H7 (cell line): ENCODE measurements at regions not wholly inside any gene's neighbourhood (a gene's known extent, or its start where the extent isn't known, plus 50 kb on each side); places are given as distances from the start of the nearest gene placed in this dataset.
"Not testable (repeated sequence)": the region's sequence is repeated elsewhere in the genome, so short reads cannot be mapped to it uniquely, and the experiment has no call there.

Experiments
- DNase-seq: peaks from one replicate; pipeline ENCODE4 v3.0.0; 2012
- H3K27me3 ChIP-seq: 2 replicates; pipeline ENCODE4 v1.6.0; 2011; ENCODE audit warnings: mild to moderate bottlenecking, low read length; ENCODE audit not compliant: control insufficient read depth, insufficient read depth
- H3K36me3 ChIP-seq: replicated peaks from 2 replicates; pipeline ENCODE4 v1.5.1; 2011; ENCODE audit warnings: low read length; ENCODE audit not compliant: control insufficient read depth, insufficient read depth
- H3K4me3 ChIP-seq: 2 replicates; pipeline ENCODE4 v1.5.1; 2011; ENCODE audit warnings: low read depth, mild to moderate bottlenecking, control low read depth, low read length, moderate library complexity; ENCODE audit not compliant: insufficient read depth

- H3K27me3 ChIP-seq = no peaks in the 10 kb centered on the region; the same call in 1 of the 2 replicates
- no peak for DNase-seq
- H3K36me3 ChIP-seq = no peaks in the 10 kb centered on the region
- H3K4me3 ChIP-seq = no peak overlapping the region
Measured at GRCh38 chr1:14267991-14268390, 330.5 kb upstream of the KAZN start.

- DNase-seq = no peak
- Histone ChIP-seq H3K4me3 (no peak overlapping the region), H3K36me3 (no peaks in the 10 kb centered on the region), H3K27me3 (no peaks in the 10 kb centered on the region)
Measured at GRCh38 chr1:14270821-14271220, 327.7 kb upstream of the KAZN start.

DNA sequence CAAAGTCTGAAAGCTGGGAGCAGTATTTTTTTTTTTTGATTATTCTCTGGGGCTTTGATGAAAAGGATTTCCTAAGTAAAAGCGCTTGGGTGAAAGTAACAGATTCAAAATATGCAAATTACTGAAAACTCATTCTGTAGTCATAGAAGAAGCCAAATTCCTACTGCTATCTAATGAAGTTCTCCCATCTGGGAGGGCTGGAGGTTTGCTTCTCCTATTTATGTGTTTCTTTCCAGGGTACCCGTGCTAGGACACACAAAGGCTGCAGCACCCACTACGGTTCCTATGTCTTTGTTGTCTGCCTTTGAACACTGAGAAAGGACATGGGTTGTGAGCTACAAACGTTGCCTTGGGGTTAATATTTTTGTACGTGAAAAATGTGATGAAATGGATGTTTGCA is 324.7 kb upstream of the KAZN start:
- DNase-seq = no peak
- Histone ChIP-seq H3K27me3 (no peaks in the 10 kb centered on the region), H3K4me3 (no peak overlapping the region), H3K36me3 (no peaks in the 10 kb centered on the region)

DNA sequence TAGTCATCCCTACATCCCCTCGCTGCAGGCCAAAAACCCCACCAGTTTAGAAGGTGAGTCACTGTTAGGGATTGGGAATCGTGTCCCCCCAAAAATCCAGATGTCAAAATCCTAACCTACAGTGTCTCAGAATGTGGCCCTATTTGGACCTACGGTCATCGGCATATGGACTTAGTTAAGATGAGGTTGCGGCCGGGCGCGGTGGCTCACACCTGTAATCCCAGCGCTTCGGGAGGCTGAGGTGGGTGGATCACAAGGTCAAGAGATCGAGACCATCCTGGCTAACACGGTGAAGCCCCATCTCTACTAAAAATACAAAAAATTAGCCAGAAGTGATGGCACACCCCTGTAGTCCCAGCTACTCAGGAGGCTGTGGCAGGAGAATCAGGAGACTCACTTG is 318.6 kb upstream of the KAZN start:
- H3K4me3 ChIP-seq, H3K27me3 ChIP-seq, DNase-seq, H3K36me3 ChIP-seq: not testable (repeated sequence)

- H3K27me3 ChIP-seq = no peaks in the 10 kb centered on the region
- no peak for DNase-seq
- H3K4me3 ChIP-seq = no peak overlapping the region
- H3K36me3 ChIP-seq = no peaks in the 10 kb centered on the region
Measured at GRCh38 chr1:14280909-14281308, 317.6 kb upstream of the KAZN start.

GRCh38 chr1:14281412-14281811 is 317.1 kb upstream of the KAZN start:
- DNase-seq = no peak
- Histone ChIP-seq H3K27me3 (no peaks in the 10 kb centered on the region), H3K36me3 (no peaks in the 10 kb centered on the region), H3K4me3 (no peak overlapping the region)

DNA sequence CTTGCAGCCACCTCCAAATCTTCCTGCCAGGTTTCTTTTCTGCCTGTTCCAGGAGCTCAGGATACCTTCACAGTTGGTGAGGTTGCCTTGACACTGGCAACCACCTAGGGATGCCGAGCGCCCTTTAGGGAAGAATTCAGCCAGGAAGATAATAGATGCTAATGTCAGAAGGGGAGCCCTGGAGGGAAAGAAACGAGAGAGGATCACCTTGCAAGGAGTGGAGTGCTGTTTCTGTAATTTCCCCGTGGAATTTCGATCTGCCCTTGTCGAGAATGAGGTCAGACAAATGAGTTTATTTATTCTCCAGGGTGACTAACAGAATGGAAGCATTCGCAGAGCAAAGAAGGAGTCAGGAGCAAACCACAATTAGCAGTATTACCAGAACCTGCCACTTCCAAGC is 315.8 kb upstream of the KAZN start:
- Histone ChIP-seq H3K27me3 (no peaks in the 10 kb centered on the region), H3K36me3 (no peaks in the 10 kb centered on the region), H3K4me3 (no peak overlapping the region)
- peak; percentile 30 for DNase-seq

- no peaks in the 10 kb centered on the region for H3K36me3 ChIP-seq
- no peak overlapping the region for H3K4me3 ChIP-seq
- H3K27me3 ChIP-seq = no peaks in the 10 kb centered on the region
- no peak for DNase-seq
Measured at GRCh38 chr1:14285238-14285637, 313.2 kb upstream of the KAZN start.

- peak; percentile 23 for DNase-seq
- H3K27me3 ChIP-seq, H3K36me3 ChIP-seq, H3K4me3 ChIP-seq: not testable (repeated sequence)
Measured at GRCh38 chr1:14291182-14291581, 307.3 kb upstream of the KAZN start.

DNA sequence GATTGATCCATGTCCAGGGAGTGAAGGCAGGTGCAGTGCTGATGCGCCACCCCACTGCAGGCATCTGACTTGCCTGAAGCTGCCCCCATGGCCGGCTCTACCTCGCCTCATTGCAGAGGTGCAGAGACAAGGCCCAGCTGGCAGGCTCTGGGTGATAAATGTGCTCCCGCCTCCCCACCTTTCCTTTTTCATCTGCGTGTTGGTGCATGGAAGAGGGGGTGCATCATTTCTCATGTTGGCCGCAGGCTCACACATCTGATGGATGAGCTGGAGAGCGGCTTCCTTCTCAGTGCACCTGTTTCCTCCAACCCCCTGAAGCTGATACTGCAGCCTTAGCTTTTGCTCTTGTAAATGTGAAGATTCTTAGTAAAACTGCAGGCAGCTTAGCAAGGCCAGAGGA is 306.0 kb upstream of the KAZN start:
- DNase-seq = no peak
- Histone ChIP-seq H3K36me3 (no peaks in the 10 kb centered on the region), H3K4me3 (no peak overlapping the region), H3K27me3 (no peaks in the 10 kb centered on the region; the same call in 1 of the 2 replicates)

- no peak overlapping the region for H3K4me3 ChIP-seq
- no peak for DNase-seq
- H3K27me3 ChIP-seq = no peaks in the 10 kb centered on the region; the same call in 1 of the 2 replicates
- no peaks in the 10 kb centered on the region for H3K36me3 ChIP-seq
Measured at GRCh38 chr1:14294006-14294405, 304.5 kb upstream of the KAZN start.

DNA sequence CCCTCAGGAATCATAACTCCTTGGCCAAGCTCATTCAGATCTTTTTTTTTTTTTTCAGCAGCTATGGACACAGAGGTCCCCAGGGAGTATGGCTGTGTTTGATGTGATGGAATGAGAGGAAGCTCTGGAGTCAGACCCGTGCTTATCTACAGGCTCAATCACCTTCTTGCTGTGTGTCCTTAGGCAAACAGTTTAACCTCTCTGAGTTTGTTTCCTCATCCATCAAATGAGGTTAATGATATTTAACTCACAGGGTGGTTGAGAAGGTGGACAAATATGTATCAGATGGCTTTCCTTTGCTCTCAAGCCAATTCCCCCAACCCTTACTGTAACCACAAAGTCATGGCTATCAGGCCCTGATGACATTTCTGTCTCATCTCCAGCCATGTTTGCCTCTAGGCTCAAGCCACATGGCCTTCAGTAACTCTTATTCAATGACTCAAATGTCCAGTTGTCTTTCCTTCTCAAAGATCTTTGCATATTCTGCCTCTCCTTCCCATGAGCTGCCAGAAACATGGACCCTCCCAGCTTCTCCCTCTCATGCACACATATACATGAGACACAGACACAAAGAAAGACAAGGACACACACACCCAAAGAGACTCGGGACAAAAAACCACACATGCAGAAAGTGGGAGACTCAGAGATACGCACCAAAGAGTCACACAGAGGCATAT is 303.5 kb upstream of the KAZN start:
- H3K4me3 ChIP-seq = no peak overlapping the region
- no peak for DNase-seq
- H3K27me3 ChIP-seq = no peaks in the 10 kb centered on the region; the same call in 1 of the 2 replicates

DNA sequence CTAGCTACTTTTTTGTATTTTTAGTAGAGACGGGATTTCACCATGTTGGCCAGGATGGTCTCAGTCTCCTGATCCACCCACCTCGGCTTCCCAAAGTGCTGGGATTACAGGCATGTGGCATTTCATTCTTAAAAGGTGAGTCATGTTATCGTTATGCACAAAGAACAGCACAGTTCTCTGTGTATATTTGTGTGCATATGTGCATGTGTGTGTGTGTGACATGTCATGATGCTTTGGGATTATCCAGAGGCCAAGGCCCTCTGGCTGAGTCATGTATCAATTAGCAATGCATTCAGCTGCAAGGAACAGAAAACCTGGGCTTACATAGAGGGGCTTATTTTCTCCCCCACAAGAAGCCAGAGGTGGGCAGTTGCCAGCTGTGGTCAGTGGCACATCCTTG is 301.7 kb upstream of the KAZN start:
- Histone ChIP-seq H3K4me3 (no peak overlapping the region), H3K36me3 (no peaks in the 10 kb centered on the region), H3K27me3 (no peaks in the 10 kb centered on the region; the same call in 1 of the 2 replicates)
- DNase-seq = no peak

More for the DNA sequence above, 303.5 kb upstream of the KAZN start:
- no peaks in the 10 kb centered on the region for H3K36me3 ChIP-seq

DNA sequence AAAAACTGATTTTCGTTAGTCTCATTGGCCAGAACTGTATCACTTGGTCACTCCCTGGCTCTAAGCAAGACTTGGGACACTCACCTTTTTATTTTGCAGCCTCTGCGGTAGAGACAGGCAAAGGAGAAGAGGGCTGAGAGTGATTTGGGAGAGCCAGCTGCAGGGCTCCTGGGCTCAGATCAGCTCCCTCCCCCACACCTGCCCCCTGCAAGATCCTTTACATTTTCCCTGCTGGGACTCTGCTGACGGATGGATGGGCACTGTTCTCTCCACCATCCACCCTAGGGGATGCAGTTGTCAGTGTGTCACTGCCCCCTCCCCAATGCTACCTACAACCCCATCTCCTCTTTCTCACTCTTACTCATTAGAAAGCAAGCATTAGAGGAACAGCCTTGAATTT is 301.1 kb upstream of the KAZN start:
- H3K4me3 ChIP-seq = no peak overlapping the region
- peak; percentile 13 for DNase-seq
- no peaks in the 10 kb centered on the region; the same call in 1 of the 2 replicates for H3K27me3 ChIP-seq

GRCh38 chr1:14298806-14299205 is 299.7 kb upstream of the KAZN start:
- no peak overlapping the region for H3K4me3 ChIP-seq
- no peaks in the 10 kb centered on the region; the same call in 1 of the 2 replicates for H3K27me3 ChIP-seq
- no peak for DNase-seq
- H3K36me3 ChIP-seq = no peaks in the 10 kb centered on the region

More for the DNA sequence above, 301.1 kb upstream of the KAZN start:
- no peaks in the 10 kb centered on the region for H3K36me3 ChIP-seq
